Kidney (tissue), 13 donors: ENCODE measurements at regions not wholly inside any gene's neighbourhood (a gene's known extent, or its start where the extent isn't known, plus 50 kb on each side); places are given as distances from the start of the nearest gene placed in this dataset.
A peak's percentile ranks its signal among the peaks of the same experiment; 100 is the strongest.

Source experiments
- DNase-seq, 5 donors: peaks; one replicate each; pipeline ENCODE4 v3.0.0-alpha.2; 2013 to 2020
- FAIRE-seq: peaks from 2 replicates; lab custom pipeline; 2012; peaks lifted over from hg19 to GRCh38; lab: Jason Lieb, UNC
- H3K27ac ChIP-seq, 2 donors: one replicate each; pipeline ENCODE4 v1.7.0; 2013; ENCODE audit warnings: low read depth in 2 of 2, low read length in 2 of 2, inconsistent platforms in 1 of 2
- H3K27me3 ChIP-seq: one replicate; pipeline ENCODE4 v1.7.1; 2013; ENCODE audit warnings: low read length, inconsistent platforms; ENCODE audit not compliant: control insufficient read depth, insufficient read depth
- H3K36me3 ChIP-seq, 3 donors: one replicate each; pipeline versions ENCODE4 v1.7.0 to v1.7.1; 2013; ENCODE audit warnings: low read length in 3 of 3, control low read depth in 1 of 3, inconsistent platforms in 1 of 3; ENCODE audit not compliant: insufficient read depth in 3 of 3, control insufficient read depth in 2 of 3
- H3K4me1 ChIP-seq, 3 donors: one replicate each; pipeline versions ENCODE4 v1.7.0 to v1.7.1; 2013; ENCODE audit warnings: low read length in 3 of 3, inconsistent platforms in 1 of 3, low read depth in 1 of 3; ENCODE audit not compliant: control insufficient read depth in 2 of 3, insufficient read depth in 2 of 3
- H3K4me3 ChIP-seq, 3 donors: one replicate each; pipeline versions ENCODE4 v1.7.0 to v1.8.1; 2013; ENCODE audit warnings: low read length in 3 of 3, control low read depth in 1 of 3, inconsistent platforms in 1 of 3
- H3K9ac ChIP-seq, 3 donors: one replicate each; pipeline versions ENCODE4 v1.7.0 to v1.7.1; 2013; ENCODE audit warnings: low read length in 3 of 3, control low read depth in 1 of 3, inconsistent platforms in 1 of 3
- H3K9me3 ChIP-seq, 3 donors: one replicate each; pipeline versions ENCODE4 v1.7.0 to v1.7.1; 2013; ENCODE audit warnings: low read length in 3 of 3, control low read depth in 1 of 3, inconsistent platforms in 1 of 3; ENCODE audit not compliant: control insufficient read depth in 2 of 3, insufficient read depth in 1 of 3
- intact Hi-C: fragments of 100-400 bp; cut with DNase I; formaldehyde crosslinking; loops from one replicate; pipeline ENCODE4 v1.11.1; 2022
- TF ChIP-seq, protein P1 (sequence below): IDR thresholded peaks from 3 replicates; pipeline ENCODE4 v1.5.1; 2012; ENCODE audit warnings: mild to moderate bottlenecking, moderate library complexity, borderline replicate concordance; ENCODE audit not compliant: insufficient read depth; ENCODE audit errors: extremely low read depth
- donor health status: control.
- donor health status: control.
- donor health status: control.
- donor health status: control.
- donor health status: control.
- donor health status: DM: yes; HTN: yes; CAD: no.
- donor health status: Normal renal cell carcinoma (clear cell type).

DNA sequence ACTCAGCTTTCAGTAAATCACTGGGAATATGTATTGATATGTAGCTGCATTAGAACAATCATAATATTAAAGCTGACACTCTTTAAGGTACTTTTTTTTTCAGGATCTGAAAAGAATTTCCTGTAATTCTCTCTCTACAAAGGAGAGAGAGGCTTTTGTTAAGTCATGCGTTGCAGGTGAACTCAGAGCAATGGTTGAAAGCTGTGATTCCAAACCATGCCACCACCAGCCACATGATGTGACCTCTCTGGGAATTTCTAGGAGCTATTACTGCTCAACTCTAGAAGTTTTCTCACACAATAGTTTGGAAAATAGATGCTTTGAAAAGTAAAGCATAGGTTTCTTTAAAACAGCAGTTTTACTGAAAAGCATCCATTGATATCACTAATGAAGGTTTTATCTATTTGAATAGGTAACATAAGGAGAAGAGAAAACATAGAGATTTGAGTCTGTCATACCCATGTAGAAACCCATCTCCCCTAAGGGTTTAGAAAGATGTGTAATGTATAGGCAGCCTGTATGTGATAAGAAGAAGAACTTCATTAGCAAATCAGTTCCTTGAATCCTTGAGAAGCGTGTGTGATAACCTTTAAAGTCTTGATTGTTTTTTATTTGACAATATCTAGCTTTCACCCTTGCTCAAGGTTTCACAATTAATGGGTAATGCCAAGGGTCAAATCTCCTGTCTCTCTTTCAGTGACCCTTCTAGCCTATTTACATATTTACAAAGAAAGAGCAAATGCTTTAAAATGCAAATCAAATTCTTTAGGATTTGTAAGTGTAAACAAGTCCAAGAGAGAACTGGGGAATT, 161.0 kb upstream of the ANKRD50 start:
- H3K4me3 ChIP-seq, result no peak overlapping the region
- H3K9ac ChIP-seq, result no peak overlapping the region
- DNase-seq (peak in 2 of 5 donors; percentile 43 to 51), FAIRE-seq (no peak)
- H3K27me3 ChIP-seq, result no peaks in the 10 kb centered on the region
- H3K27ac ChIP-seq, result no peak overlapping the region
- H3K4me1 ChIP-seq, result no peaks in the 10 kb centered on the region
- no peaks in the 10 kb centered on the region for H3K36me3 ChIP-seq
- intact Hi-C loops, result no loop called here
- TF ChIP-seq, protein P1, sequence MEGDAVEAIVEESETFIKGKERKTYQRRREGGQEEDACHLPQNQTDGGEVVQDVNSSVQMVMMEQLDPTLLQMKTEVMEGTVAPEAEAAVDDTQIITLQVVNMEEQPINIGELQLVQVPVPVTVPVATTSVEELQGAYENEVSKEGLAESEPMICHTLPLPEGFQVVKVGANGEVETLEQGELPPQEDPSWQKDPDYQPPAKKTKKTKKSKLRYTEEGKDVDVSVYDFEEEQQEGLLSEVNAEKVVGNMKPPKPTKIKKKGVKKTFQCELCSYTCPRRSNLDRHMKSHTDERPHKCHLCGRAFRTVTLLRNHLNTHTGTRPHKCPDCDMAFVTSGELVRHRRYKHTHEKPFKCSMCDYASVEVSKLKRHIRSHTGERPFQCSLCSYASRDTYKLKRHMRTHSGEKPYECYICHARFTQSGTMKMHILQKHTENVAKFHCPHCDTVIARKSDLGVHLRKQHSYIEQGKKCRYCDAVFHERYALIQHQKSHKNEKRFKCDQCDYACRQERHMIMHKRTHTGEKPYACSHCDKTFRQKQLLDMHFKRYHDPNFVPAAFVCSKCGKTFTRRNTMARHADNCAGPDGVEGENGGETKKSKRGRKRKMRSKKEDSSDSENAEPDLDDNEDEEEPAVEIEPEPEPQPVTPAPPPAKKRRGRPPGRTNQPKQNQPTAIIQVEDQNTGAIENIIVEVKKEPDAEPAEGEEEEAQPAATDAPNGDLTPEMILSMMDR, result no peak
- H3K9me3 ChIP-seq, result peaks cover 0 to 4% (median 0%) of the 10 kb centered on the region in 3 donors

DNA sequence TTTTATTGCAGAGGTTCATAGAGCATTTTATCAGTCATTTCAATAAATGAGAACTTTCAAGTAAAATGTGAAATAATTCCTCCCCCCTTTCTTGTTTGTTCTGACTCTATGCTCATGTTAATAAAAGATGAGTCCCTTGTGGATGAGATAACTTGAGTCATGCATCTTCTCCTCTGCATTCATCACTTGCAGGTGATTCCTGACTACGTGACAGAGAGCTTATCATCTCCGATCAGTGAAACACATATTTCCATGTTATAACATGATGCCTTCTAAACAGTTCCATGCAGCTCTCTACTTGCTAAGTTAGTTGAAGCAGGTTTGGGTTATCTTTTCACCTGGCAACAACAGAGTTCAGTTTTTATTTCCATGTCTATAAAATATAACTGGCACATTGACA, 160.1 kb upstream of the ANKRD50 start:
- Histone ChIP-seq H3K27me3 (no peaks in the 10 kb centered on the region), H3K27ac (no peak overlapping the region), H3K9me3 (peaks cover 0 to 4% (median 0%) of the 10 kb centered on the region in 3 donors), H3K4me3 (no peak overlapping the region), H3K9ac (no peak overlapping the region), H3K4me1 (no peaks in the 10 kb centered on the region), H3K36me3 (no peaks in the 10 kb centered on the region)
- intact Hi-C loops, result no loop called here
- TF ChIP-seq, protein P1, result no peak
- DNase-seq, result no peak
- no peak for FAIRE-seq

DNA sequence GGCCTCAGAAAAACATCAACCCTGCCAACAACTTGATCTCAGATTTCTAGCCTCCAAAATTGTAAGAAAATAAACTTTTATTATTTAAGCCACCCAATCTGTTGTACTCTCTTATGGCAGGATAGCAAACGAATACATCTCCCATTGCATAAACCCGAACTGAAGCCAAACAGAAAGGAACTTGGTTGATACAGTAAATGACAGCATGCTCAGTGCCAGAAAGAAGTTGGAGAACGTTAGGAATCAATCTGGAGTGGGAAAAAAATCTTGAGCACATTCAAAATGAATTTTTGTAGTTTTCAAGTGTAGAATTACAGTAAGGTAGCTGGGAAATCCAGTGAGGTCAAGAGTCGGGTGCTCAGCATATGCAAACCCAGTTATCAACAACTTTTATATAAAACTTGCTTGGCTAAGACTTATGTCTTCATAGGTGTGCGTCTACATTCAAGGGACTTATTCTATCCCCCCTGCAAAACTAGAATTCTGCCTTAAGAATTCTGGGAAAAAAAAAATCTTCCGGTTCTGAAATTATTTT, 157.5 kb upstream of the ANKRD50 start:
- DNase-seq, result no peak
- H3K27me3 ChIP-seq, result no peaks in the 10 kb centered on the region
- H3K36me3 ChIP-seq, result no peaks in the 10 kb centered on the region
- H3K9me3 ChIP-seq, result no peaks in the 10 kb centered on the region
- no peak for FAIRE-seq
- H3K27ac ChIP-seq, result no peak overlapping the region
- H3K9ac ChIP-seq, result no peak overlapping the region
- TF ChIP-seq, protein P1, result no peak
- H3K4me3 ChIP-seq, result no peak overlapping the region
- no peaks in the 10 kb centered on the region for H3K4me1 ChIP-seq
- intact Hi-C loops, result no loop called here
